WTC11 (cell line): ENCODE measurements at regions not wholly inside any gene's neighbourhood (a gene's known extent, or its start where the extent isn't known, plus 50 kb on each side); places are given as distances from the start of the nearest gene placed in this dataset.

Experiments used
- ATAC-seq: fragments of 200-7000 bp; cut with Tn5 transposase; 2 replicates; pipeline ENCODE4 v1.10.0; 2021; ENCODE audit warnings: mild to moderate bottlenecking, moderate library complexity
- CTCF ChIA-PET: fragments of 300-600 bp; sonication (Branson Sonifier 250); formaldehyde crosslinking; loops from one replicate; lab custom pipeline; 2021; ENCODE audit warnings: antibody characterized with exemption; lab: Charles Lee
- POLR2A ChIA-PET: fragments of 350-600 bp; sonication (Branson Sonifier 250); formaldehyde crosslinking; loops from one replicate; lab custom pipeline; 2021; ENCODE audit warnings: antibody characterized with exemption; lab: Charles Lee
- DNase-seq: peaks from one replicate; pipeline ENCODE4 v3.0.0; 2021; ENCODE audit warnings: low spot score
- H3K27ac Mint-ChIP-seq: 2 replicates; pipeline ENCODE4 v1.8.0; 2021; ENCODE audit warnings: mixed read lengths
- H3K27me3 Mint-ChIP-seq: 2 replicates; pipeline ENCODE4 v1.8.0; 2021; ENCODE audit warnings: low read depth, mild to moderate bottlenecking, moderate library complexity, mixed read lengths
- H3K36me3 Mint-ChIP-seq: 2 replicates; pipeline ENCODE4 v1.8.0; 2021; ENCODE audit warnings: mixed read lengths
- H3K4me1 Mint-ChIP-seq: 2 replicates; pipeline ENCODE4 v1.8.0; 2022; ENCODE audit warnings: mixed read lengths
- H3K4me3 Mint-ChIP-seq: 2 replicates; pipeline ENCODE4 v1.8.0; 2021; ENCODE audit warnings: mild to moderate bottlenecking, moderate library complexity, mixed read lengths
- H3K9me3 Mint-ChIP-seq: 2 replicates; pipeline ENCODE4 v1.8.0; 2021; ENCODE audit warnings: mixed read lengths
- AR ChIP-seq: fragments of 250-450 bp; sonication (Bioruptor Pico); IDR thresholded peaks from 2 replicates; pipeline ENCODE4 v1.9.0; 2021; ENCODE audit warnings: mild to moderate bottlenecking
- ATF3 ChIP-seq: sonication (generic); formaldehyde crosslinking; conservative IDR thresholded peaks from 2 replicates; pipeline ENCODE4 v1.8.1; 2022; ENCODE audit warnings: mild to moderate bottlenecking, missing genetic modification reagents
- E2F1 ChIP-seq: sonication (generic); formaldehyde crosslinking; IDR thresholded peaks from 2 replicates; pipeline ENCODE4 v1.8.0; 2022; ENCODE audit warnings: mild to moderate bottlenecking, missing genetic modification reagents
- FOXJ3 ChIP-seq: sonication (generic); formaldehyde crosslinking; IDR thresholded peaks from 2 replicates; pipeline ENCODE4 v1.9.0; 2021; ENCODE audit warnings: missing genetic modification reagents, mild to moderate bottlenecking, borderline replicate concordance
- GABPB1 ChIP-seq: sonication (generic); formaldehyde crosslinking; IDR thresholded peaks from 2 replicates; pipeline ENCODE4 v1.8.1; 2023; ENCODE audit warnings: mild to moderate bottlenecking, missing genetic modification reagents
- HMGXB4 ChIP-seq: sonication (generic); formaldehyde crosslinking; IDR thresholded peaks from 2 replicates; pipeline ENCODE4 v1.8.1; 2023; ENCODE audit warnings: mild to moderate bottlenecking, moderate library complexity, missing genetic modification reagents
- IRF2 ChIP-seq: sonication (generic); formaldehyde crosslinking; IDR thresholded peaks from 2 replicates; pipeline ENCODE4 v1.8.0; 2022; ENCODE audit warnings: low read depth, missing genetic modification reagents, borderline replicate concordance
- KAT7 ChIP-seq: sonication (generic); formaldehyde crosslinking; IDR thresholded peaks from 2 replicates; pipeline ENCODE4 v1.8.1; 2023; ENCODE audit warnings: missing genetic modification reagents, mild to moderate bottlenecking, borderline replicate concordance
- MYBL2 ChIP-seq: sonication (generic); formaldehyde crosslinking; IDR thresholded peaks from 2 replicates; pipeline ENCODE4 v1.8.1; 2023; ENCODE audit warnings: mild to moderate bottlenecking, moderate library complexity, missing genetic modification reagents
- NFE2L1 ChIP-seq: sonication (generic); formaldehyde crosslinking; IDR thresholded peaks from 2 replicates; pipeline ENCODE4 v1.8.1; 2023; ENCODE audit warnings: missing genetic modification reagents
- PRDM15 ChIP-seq: sonication (generic); formaldehyde crosslinking; IDR thresholded peaks from 2 replicates; pipeline ENCODE4 v1.8.0; 2022; ENCODE audit warnings: missing genetic modification reagents
- PRRX2 ChIP-seq: fragments of 250-450 bp; sonication (Bioruptor Pico); IDR thresholded peaks from 2 replicates; pipeline ENCODE4 v1.8.0; 2021; ENCODE audit warnings: mild to moderate bottlenecking
- RORB ChIP-seq: fragments of 250-450 bp; sonication (Bioruptor Pico); IDR thresholded peaks from 2 replicates; pipeline ENCODE4 v1.9.0; 2021; ENCODE audit warnings: mild to moderate bottlenecking
- TCF7 ChIP-seq: sonication (generic); formaldehyde crosslinking; IDR thresholded peaks from 2 replicates; pipeline ENCODE4 v1.8.0; 2022; ENCODE audit warnings: mild to moderate bottlenecking, low read depth, missing genetic modification reagents, moderate library complexity
- ZNF219 ChIP-seq: sonication (generic); formaldehyde crosslinking; IDR thresholded peaks from 2 replicates; pipeline ENCODE4 v1.8.0; 2023; ENCODE audit warnings: missing genetic modification reagents, mild to moderate bottlenecking, borderline replicate concordance
- ZNF232 ChIP-seq: sonication (generic); formaldehyde crosslinking; IDR thresholded peaks from 2 replicates; pipeline ENCODE4 v1.8.0; 2022; ENCODE audit warnings: mild to moderate bottlenecking, missing genetic modification reagents
- ZNF263 ChIP-seq: sonication (generic); formaldehyde crosslinking; IDR thresholded peaks from 2 replicates; pipeline ENCODE4 v1.8.1; 2022; ENCODE audit warnings: low read depth, mild to moderate bottlenecking, moderate library complexity, missing genetic modification reagents
- ZNF281 ChIP-seq: sonication (generic); formaldehyde crosslinking; IDR thresholded peaks from 2 replicates; pipeline ENCODE4 v1.8.0; 2023; ENCODE audit warnings: mild to moderate bottlenecking, missing genetic modification reagents
- ZNF423 ChIP-seq: fragments of 250-450 bp; sonication (Bioruptor Pico); IDR thresholded peaks from 2 replicates; pipeline ENCODE4 v2.1.2; 2022; ENCODE audit warnings: mild to moderate bottlenecking, moderate library complexity
- ZSCAN18 ChIP-seq: fragments of 250-450 bp; sonication (Bioruptor Pico); IDR thresholded peaks from 2 replicates; pipeline ENCODE4 v2.1.2; 2022; ENCODE audit warnings: mild to moderate bottlenecking, moderate library complexity

GRCh38 chr20:4086771-4087687 lies 61.6 kb upstream of the SMOX start:
- no peak overlapping the region for H3K4me3 Mint-ChIP-seq
- H3K27me3 Mint-ChIP-seq = peaks cover 19% of the 10 kb centered on the region
- DNase-seq (no peak), ATAC-seq (no peak)
- ChIA-PET POLR2A (interaction anchor here (1.0 kb wide), 1 partner anchor 81 kb away, joined by 3 read pairs; no protein-coding TSS in a partner anchor), CTCF (interaction anchor here (0.7 to 1.9 kb wide), 3 partner anchors 19 to 319 kb away, joined by 3 to 16 read pairs (median 6); partner anchors contain the start of gene ADISSP)
- H3K27ac Mint-ChIP-seq = no peak overlapping the region
- H3K4me1 Mint-ChIP-seq = peaks cover 19% of the 10 kb centered on the region
- TF ChIP-seq ZNF281 (CRISPR knock-in tag) (no peak), NFE2L1 (CRISPR knock-in tag) (no peak), ZSCAN18 (no peak), HMGXB4 (CRISPR knock-in tag) (no peak), ZNF263 (CRISPR knock-in tag) (no peak), ZNF423 (no peak), RORB (CRISPR knock-in tag) (no peak), IRF2 (CRISPR knock-in tag) (no peak)
- H3K9me3 Mint-ChIP-seq = no peaks in the 10 kb centered on the region
- no peaks in the 10 kb centered on the region for H3K36me3 Mint-ChIP-seq

- ATAC-seq (no peak), DNase-seq (no peak)
- H3K4me1 Mint-ChIP-seq = peaks cover 25% of the 10 kb centered on the region
- no peak overlapping the region for H3K4me3 Mint-ChIP-seq
- no peaks in the 10 kb centered on the region for H3K36me3 Mint-ChIP-seq
- ChIA-PET POLR2A (interaction anchor here (1.0 to 1.1 kb wide), 2 partner anchors 307 to 317 kb away, joined by 3 read pairs; partner anchors contain the start of gene ADISSP), CTCF (interaction anchor here (0.6 to 4.5 kb wide), 57 partner anchors 11 to 408 kb away, joined by 3 to 55 read pairs (median 4); partner anchors contain the start of genes ADISSP, AP5S1, CENPB and SPEF1)
- H3K9me3 Mint-ChIP-seq = no peaks in the 10 kb centered on the region
- H3K27me3 Mint-ChIP-seq = peaks cover 19% of the 10 kb centered on the region
- H3K27ac Mint-ChIP-seq = no peak overlapping the region
- no peak for TF ChIP-seq E2F1
- no peak for TF ChIP-seq TCF7 (CRISPR knock-in tag)
- no peak for TF ChIP-seq ZNF219
- no peak for TF ChIP-seq MYBL2 (CRISPR knock-in tag)
- no peak for TF ChIP-seq PRRX2 (CRISPR knock-in tag)
- no peak for TF ChIP-seq PRDM15 (CRISPR knock-in tag)
- no peak for TF ChIP-seq KAT7 (CRISPR knock-in tag)
- no peak for TF ChIP-seq GABPB1 (CRISPR knock-in tag)
- no peak for TF ChIP-seq AR (CRISPR knock-in tag)
- no peak for TF ChIP-seq ATF3
- no peak for TF ChIP-seq FOXJ3 (CRISPR knock-in tag)
- TF ChIP-seq ZNF232 = no peak
Observed at GRCh38 chr20:4084721-4085120, 63.9 kb upstream of the SMOX start.
